ENCODE measurements at regions not wholly inside any gene's neighbourhood (a gene's known extent, or its start where the extent isn't known, plus 50 kb on each side); places are given as distances from the start of the nearest gene placed in this dataset.

DNA sequence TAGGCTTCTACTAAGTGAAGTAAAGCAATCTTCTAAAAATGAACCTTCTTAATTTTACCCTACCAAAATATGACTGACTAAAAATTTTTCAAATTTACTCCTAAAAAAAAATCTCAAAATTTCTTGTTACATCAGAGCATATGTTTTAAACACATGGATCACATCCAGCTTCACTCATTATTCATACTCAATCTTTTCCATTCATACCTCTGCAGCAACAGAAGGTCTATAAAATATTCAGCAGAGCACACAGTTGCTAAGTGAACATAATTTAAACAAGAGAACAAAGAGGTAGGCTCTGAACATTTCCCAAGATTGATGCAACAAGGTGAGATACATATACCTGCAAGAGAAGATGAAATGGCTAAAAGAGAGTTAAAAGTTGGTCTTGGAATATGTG is 213.9 kb downstream of the SOD2 start:
- Histone ChIP-seq H3K9me3 (ENCODE audit: low read depth) (no peaks in the 10 kb centered on the region), H3K27me3 (no peaks in the 10 kb centered on the region), H3K4me3 (no peak overlapping the region), H3K4me1 (ENCODE audit: insufficient read depth) (no peaks in the 10 kb centered on the region), H3K4me2 (no peak overlapping the region), H3K36me3 (replicated peaks; ENCODE audit: insufficient read depth, low read depth) (no peaks in the 10 kb centered on the region), H3K79me2 (no peaks in the 10 kb centered on the region), H4K20me1 (ENCODE audit: insufficient read depth, poor library complexity, severe bottlenecking) (no peaks in the 10 kb centered on the region), H2AFZ (no peak overlapping the region), H3K9me2 (replicated peaks; ENCODE audit: insufficient read depth) (no peaks in the 10 kb centered on the region), H3K27ac (no peak overlapping the region)
- no peak for DNase-seq (ENCODE audit: low spot score)
- TF ChIP-seq EZH2phosphoT487 (IDR thresholded peaks at IDR 0.05; ENCODE audit: low read depth, severe bottlenecking, unreplicated experiment), result no peak
- TF ChIP-seq EZH2 (IDR thresholded peaks at IDR 0.05; ENCODE audit: borderline replicate concordance), result no peak
- no peak for TF ChIP-seq CTCF (IDR thresholded peaks at IDR 0.05; ENCODE audit: poor library complexity)

- Histone ChIP-seq H2AFZ (no peak overlapping the region), H4K20me1 (ENCODE audit: insufficient read depth, poor library complexity, severe bottlenecking) (no peaks in the 10 kb centered on the region), H3K36me3 (replicated peaks; ENCODE audit: insufficient read depth, low read depth) (no peaks in the 10 kb centered on the region), H3K9me2 (replicated peaks; ENCODE audit: insufficient read depth) (no peaks in the 10 kb centered on the region), H3K27ac (no peak overlapping the region), H3K79me2 (no peaks in the 10 kb centered on the region), H3K27me3 (no peaks in the 10 kb centered on the region), H3K4me1 (ENCODE audit: insufficient read depth) (peaks cover 10% of the 10 kb centered on the region), H3K4me3 (no peak overlapping the region), H3K9me3 (ENCODE audit: low read depth) (no peaks in the 10 kb centered on the region), H3K4me2 (no peak overlapping the region)
- WGBS (ENCODE audit: low lambda C conversion rate, missing lambda C conversion rate), result 86% methylated on average over 4 of the region's 4 CpGs
- DNase-seq (ENCODE audit: low spot score), result no peak
- TF ChIP-seq CTCF (IDR thresholded peaks at IDR 0.05; ENCODE audit: poor library complexity) (no peak), EZH2phosphoT487 (IDR thresholded peaks at IDR 0.05; ENCODE audit: low read depth, severe bottlenecking, unreplicated experiment) (no peak), EZH2 (IDR thresholded peaks at IDR 0.05; ENCODE audit: borderline replicate concordance) (no peak)
Measured at GRCh38 chr6:159473475-159474263, 219.4 kb downstream of the SOD2 start.

- Histone ChIP-seq H2AFZ (no peak overlapping the region), H3K27ac (peak overlapping the region; percentile 69), H3K27me3 (no peaks in the 10 kb centered on the region), H3K4me1 (ENCODE audit: insufficient read depth) (peaks cover 10% of the 10 kb centered on the region), H3K36me3 (replicated peaks; ENCODE audit: insufficient read depth, low read depth) (no peaks in the 10 kb centered on the region), H3K9me3 (ENCODE audit: low read depth) (no peaks in the 10 kb centered on the region), H3K4me3 (no peak overlapping the region), H3K79me2 (no peaks in the 10 kb centered on the region), H4K20me1 (ENCODE audit: insufficient read depth, poor library complexity, severe bottlenecking) (no peaks in the 10 kb centered on the region), H3K9me2 (replicated peaks; ENCODE audit: insufficient read depth) (no peaks in the 10 kb centered on the region), H3K4me2 (no peak overlapping the region)
- DNase-seq (ENCODE audit: low spot score), result no peak
- no peak for TF ChIP-seq EZH2 (IDR thresholded peaks at IDR 0.05; ENCODE audit: borderline replicate concordance)
- no peak for TF ChIP-seq EZH2phosphoT487 (IDR thresholded peaks at IDR 0.05; ENCODE audit: low read depth, severe bottlenecking, unreplicated experiment)
- TF ChIP-seq CTCF (IDR thresholded peaks at IDR 0.05; ENCODE audit: poor library complexity), result no peak
- WGBS (ENCODE audit: low lambda C conversion rate, missing lambda C conversion rate), result 62% methylated on average over 3 of the region's 3 CpGs
Measured at GRCh38 chr6:159470397-159470796, 222.6 kb downstream of the SOD2 start.

Data from hepatocyte (in vitro differentiated cells).